GM20000 (cell line): ENCODE measurements at regions not wholly inside any gene's neighbourhood (a gene's known extent, or its start where the extent isn't known, plus 50 kb on each side); places are given as distances from the start of the nearest gene placed in this dataset.

Experiments
- DNase-seq: peaks from one replicate; pipeline ENCODE4 v3.0.0; 2012; ENCODE audit warnings: low spot score
- CTCF ChIP-seq: IDR thresholded peaks from 2 replicates; pipeline ENCODE4 v1.5.1; 2012; ENCODE audit warnings: mild to moderate bottlenecking, control low read depth; ENCODE audit errors: extremely low read depth, missing control alignments

- DNase-seq = no peak
- no peak for TF ChIP-seq CTCF
Measured at GRCh38 chr20:5377484-5377883, 60.7 kb upstream of the PROKR2 start.

GRCh38 chr20:5376228-5376627, 59.5 kb upstream of the PROKR2 start:
- TF ChIP-seq CTCF = no peak
- DNase-seq = no peak

- DNase-seq = no peak
- no peak for TF ChIP-seq CTCF
Measured at GRCh38 chr20:5374171-5374570, 57.4 kb upstream of the PROKR2 start.

- DNase-seq = no peak
- no peak for TF ChIP-seq CTCF
Measured at GRCh38 chr20:5372371-5372770, 55.6 kb upstream of the PROKR2 start.

- DNase-seq = no peak
- no peak for TF ChIP-seq CTCF
Measured at GRCh38 chr20:5369629-5370028, 52.9 kb upstream of the PROKR2 start.
